Ecto neural progenitor cell (in vitro differentiated cells): ENCODE measurements at regions not wholly inside any gene's neighbourhood (a gene's known extent, or its start where the extent isn't known, plus 50 kb on each side); places are given as distances from the start of the nearest gene placed in this dataset.
A peak's percentile ranks its signal among the peaks of the same experiment; 100 is the strongest.

ENCODE experiments used
- DNase-seq: peaks from one replicate; pipeline ENCODE4 v3.0.0-alpha.2; 2018; ENCODE audit warnings: low spot score

DNA sequence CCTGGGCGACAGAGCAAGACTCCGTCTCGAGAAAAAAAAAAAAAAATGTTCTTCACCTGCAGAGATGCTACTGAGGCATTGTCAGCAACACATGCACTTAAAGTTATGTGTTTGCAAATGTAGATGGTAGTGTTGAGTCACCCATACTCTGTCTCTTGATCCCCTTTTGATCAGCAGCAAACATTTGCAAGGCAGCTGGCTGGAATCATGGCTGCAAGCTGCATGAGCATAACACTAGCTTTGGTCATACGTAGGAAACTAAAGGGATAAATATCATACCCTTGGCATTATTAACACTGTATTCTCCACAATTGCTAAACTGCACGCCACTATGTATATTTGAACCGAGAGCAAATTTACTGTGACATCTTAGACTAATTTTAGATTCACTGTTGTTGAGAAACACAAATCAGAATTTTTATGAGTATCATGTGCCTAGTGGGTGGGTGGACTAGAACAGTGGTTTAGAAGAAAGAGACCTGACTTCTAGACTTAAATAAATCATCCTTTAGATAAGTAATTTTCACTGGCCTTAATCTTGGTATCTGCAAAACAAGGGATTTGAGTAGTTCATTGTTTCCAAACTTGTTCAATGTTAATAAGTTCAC is 229.3 kb upstream of the MEOX2 start:
- DNase-seq: no peak

DNA sequence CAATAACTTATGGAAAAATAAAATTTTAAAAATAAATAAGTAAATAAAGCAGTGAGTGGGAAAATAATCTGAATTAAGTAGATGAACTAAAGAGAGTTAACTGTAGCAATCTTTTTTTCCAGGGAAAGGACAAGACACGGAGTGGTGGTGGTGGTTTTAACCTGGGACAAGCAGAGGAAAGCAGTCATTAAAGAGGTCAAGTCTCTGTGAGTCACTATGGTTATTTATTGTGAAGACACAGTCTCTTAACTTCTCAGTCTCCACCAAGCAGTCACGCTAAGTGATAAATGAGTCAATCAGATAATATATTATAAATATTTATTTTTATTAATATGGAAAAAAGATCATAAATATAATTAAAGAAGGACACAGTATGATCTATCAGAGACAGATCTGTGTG is 228.1 kb upstream of the MEOX2 start:
- no peak for DNase-seq

DNA sequence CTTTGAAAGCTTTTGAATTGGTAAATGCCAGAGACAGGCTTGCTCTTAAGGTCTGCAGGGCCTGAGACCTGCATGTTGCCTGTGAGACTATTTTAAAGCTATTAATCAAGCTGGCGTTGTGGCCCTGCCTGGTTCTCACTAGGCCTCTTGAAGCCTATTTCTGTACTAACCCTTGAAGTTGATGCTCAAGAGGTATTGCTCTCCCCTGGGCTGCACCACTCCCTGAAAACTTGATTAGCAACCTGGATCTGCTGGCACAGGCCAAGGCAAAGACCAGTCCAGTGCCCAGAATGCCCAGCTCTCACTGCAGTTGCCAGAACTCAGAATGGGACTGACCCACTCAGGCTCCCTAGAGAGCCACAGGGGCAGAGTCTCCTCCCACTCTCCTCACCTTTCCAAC is 220.0 kb upstream of the MEOX2 start:
- no peak for DNase-seq

DNA sequence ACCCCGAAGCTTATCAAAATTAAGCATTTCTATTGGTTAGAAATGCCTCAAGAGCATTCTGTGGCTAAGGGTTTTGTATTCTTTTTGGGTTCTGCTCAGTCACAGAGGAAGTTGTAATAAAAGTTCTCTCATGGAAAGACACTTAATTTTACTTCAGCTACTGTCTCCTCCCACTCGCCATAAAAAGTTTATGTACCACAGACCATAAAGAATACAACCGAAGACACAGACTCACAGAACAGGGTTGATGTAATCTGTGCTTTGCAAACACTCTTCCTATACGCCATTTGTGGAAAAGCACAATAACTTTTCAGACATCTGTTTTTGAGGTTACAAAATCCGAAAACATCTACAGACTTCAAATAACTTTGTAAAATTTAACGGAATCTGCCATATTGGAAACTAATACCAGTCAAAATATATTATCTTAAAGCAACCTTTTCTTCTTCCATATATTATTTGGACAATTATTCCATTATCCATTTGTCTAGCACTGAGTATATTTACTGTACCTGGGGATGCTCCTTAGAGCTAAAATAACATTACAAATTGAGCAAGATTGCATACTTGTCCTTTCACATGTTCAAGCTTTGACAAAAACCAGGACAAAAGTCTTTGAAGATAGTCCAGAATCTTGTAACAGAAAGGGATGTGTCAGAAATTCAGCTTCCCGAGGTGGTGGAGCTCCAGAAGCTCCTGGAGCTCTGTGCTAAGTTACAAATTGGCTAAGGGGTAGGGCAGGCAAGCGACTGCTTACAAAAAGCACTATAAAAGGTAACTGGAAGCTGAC is 219.0 kb upstream of the MEOX2 start:
- no peak for DNase-seq

DNA sequence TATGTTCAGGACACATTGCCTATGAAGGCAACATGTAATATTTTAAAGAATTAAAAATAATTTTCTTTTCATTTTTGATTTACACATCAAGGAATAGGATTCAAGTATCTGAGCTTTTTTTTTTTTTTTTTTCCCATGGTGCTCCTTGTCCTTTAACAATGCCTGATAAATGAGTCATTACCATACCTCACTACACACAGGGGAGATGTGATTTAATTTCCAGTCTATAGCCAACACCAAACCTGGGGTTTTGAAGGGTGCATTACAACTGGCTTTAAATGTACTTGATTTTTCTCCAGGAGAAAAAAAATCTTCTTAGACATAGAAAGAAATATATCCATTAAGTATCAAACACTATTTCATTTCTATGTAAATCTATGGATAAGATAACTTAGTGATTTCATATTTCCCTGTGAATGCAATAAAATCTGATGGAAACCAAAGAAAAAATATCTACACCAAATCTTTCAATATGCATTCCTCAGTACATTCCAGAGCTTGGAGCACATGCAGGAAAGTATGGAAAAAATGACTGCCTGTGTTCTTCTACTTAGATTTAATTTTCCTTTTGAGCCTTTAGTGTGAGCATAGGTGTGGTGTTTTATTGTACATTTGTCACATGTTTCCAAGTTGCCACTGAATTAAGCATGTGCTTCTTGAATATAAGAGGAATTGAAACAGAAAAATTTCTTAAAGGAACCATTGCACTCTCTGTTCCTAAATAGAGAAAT is 204.8 kb upstream of the MEOX2 start:
- no peak for DNase-seq

DNA sequence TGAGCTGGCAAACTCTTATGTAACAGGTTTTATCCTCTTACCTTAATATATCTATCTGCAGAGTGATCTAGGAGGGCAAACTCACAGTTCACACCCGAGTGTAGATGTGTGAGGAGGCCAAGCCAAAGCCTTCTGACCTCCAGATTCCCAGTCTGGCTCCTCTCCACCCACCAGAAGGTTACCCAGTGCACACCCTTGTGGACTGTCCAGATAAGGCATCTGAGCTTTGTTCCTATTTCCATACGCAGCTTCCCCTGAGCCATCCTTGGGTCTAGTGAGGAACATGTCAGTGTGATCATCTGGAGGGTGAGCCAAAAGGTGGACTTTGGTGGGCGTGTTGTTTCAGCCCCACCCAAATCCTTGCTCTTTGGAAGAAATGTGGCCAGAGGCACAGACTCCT is 203.0 kb upstream of the MEOX2 start:
- DNase-seq: peak; percentile 47

DNA sequence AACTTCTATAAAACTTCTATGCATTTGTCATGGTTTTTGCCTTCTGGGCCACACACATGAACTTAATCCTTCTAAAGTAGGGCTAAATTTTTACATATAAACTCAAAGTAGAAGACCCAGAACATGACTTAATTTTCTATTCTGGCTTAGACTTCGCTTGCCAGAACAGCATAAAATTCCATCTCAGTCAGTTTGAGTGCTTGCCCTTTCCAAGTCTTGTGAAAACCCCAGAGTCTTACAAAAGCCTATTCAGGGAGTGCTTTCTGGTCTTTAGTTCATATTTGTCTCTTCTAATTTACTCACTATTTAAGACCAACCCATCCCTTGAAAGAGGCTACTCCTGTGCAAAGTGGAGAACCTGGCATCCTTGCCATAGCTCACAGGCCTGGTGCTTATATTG is 201.6 kb upstream of the MEOX2 start:
- DNase-seq: no peak

DNA sequence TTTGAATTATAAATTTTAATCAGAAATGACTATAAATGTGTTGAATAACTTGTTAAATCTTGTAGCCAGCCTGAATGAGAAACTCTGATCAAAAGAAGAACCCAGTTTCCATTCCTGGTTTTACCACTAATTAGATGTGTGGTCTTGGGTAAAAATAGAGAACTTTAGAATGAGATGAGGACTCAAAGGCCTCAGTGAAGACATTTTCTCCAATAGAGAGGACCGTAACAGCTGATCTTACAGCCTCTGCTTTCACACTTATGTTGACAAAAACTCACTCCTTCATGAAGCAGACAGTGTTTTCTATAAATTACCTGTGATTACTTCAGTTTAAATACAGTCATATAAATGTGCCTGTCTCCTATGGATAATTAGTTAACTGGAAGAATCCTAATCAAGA is 200.1 kb upstream of the MEOX2 start:
- DNase-seq: no peak

DNA sequence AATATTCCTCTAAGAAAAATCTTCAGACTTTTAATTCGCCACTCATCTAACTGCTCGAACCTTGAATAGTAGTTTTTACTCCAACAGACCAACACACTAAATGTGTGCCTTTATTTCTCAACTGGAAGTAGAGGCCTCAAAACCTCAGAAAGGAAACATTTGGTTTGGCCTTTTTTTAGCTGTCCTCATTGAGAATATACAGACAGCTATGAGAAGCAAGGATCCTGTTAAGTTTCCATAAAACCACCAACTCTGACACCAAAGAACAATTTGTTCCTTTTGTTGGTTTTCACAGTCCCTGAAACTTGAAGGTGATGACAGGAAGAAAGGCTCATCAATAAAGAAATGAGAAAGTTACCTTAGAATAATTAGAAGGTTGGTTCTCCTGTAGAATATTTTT is 199.2 kb upstream of the MEOX2 start:
- DNase-seq: no peak

DNA sequence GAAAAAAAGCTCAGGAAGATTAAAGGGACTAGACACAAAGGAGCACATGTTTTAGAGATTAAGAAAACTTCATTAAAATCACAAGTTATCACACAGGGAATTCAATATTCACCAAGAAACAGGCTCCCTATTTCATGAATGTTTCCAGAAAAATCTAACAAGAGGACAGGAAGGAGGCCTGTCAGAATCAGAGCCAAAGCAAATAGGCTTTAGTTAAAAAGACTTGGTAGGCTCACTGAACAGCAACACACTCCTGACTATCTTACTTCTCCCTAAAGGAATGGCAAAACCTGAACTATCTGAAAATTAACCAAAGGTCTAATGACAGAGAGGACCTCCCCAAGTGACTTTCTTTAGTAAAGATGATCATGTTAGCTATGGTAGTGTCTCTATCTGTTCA is 188.3 kb upstream of the MEOX2 start:
- DNase-seq: no peak

DNA sequence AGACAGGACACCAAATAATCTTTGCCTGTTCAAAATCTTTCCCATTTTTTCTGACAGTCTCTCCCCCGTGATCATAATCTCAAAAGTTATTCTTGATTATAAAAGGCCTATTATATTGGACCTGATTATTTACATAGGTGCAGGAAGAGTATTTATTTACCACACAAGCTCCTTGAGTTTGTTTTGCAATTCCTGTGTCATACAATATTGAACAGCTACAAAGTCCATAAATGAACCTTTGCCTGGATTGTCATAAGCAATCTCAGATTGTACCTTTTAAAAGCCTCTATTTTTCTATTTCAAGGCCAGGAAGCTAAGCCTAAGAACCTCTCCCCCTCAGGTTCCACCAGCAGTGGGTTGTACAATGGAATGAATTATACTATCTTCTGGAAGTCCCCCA is 183.9 kb upstream of the MEOX2 start:
- DNase-seq: no peak

DNA sequence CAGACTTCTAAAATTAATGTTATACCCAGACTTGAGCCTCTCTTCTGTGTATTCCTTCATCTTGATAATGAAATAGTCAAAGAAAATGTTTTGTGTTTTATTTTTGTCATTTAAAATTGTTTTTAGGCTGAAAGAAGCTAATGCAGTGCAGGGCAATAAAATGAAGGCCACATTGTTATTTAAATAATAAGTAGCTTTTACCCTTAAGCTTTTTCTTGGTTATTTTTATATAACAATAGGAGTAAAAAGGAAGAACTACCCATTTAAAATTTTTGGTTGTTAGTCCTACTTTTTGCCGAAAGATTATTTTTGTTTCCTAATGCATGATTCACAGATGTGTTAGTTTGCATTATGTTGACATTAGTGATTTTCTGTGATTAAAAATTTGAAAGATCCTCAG is 181.0 kb upstream of the MEOX2 start:
- no peak for DNase-seq

DNA sequence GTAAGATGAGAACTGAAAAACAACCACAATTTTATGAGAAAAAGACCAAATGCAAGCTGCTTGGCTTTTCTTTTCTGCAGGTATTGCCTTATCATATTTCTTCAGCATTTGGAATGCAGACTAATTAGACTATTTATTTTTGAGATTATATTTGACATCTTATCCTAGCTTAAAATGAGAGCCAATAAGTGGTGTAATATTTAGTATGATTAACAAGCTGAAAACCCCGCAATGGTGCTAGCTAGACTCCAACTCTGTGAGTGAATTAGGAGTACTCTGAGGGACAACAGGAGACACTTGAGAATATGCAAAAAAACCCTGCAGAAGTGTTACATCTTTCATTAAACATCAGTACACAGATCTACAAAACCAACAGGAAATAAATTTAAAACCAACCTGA is 180.3 kb upstream of the MEOX2 start:
- no peak for DNase-seq

DNA sequence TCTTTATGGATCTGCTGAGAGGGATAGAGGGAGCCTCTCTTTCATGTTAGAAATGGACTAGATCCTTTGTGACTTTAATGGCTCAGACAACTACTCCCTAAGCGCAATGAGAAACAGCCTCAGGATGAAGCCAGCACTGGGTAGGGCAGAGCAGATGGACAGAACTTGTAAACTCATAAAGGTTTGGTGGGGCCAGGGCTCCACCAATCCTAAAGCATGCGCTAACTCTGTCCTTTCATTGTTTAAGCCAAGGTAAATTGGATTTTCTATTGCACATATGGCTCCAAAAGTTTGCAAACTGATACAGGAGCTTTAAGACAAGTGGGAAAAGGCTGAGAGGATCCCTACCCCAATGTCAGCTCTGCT is 178.1 kb upstream of the MEOX2 start:
- no peak for DNase-seq

DNA sequence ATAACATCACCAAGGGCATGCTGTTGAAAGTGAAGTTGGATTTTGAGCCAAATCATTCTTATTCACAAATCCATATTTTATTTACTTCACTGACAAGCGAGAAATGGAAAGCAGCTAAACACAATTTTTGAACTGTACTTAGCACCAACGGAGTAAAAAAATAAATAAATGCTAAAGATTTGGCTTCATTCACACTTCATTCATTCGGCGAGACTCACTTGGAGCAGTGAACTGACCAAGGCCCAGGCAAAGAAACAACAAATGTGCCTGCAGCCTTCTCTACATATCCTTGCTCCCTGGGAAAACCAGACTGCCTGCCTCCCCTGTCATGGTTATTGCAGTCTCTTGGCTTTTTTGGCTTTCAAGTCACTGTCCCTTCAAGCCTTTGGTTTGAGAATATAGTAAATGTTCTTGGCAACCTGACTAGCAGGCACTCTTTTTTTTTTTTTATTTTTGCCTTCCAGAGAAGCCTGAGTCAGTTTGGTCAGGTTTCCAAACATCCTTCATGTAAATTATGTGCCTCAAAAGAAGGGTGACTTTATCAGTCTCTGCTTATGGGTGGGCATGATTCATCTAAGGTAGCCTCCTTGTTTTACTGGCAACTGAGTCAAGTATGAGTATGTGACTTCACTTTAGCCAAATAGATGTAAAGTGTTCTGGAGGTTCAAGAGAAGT is 177.6 kb upstream of the MEOX2 start:
- DNase-seq: no peak

DNA sequence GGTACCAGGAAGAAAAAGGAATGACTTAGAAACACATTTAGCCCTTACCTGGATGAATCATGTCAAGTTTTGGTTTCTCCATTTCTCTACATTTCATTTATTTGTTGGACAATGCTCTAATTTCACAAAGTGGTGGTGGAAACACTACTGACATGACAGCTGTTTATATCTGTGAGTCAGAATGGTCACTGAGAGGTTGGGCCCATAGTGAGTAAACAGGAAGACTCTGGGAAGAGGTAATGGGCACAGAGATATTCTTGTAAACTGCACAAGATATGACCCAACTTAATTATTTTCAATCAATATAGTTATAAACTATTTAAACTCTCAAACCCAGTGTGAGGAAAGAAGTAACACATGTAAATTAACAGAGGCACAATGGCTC is 176.3 kb upstream of the MEOX2 start:
- no peak for DNase-seq

DNA sequence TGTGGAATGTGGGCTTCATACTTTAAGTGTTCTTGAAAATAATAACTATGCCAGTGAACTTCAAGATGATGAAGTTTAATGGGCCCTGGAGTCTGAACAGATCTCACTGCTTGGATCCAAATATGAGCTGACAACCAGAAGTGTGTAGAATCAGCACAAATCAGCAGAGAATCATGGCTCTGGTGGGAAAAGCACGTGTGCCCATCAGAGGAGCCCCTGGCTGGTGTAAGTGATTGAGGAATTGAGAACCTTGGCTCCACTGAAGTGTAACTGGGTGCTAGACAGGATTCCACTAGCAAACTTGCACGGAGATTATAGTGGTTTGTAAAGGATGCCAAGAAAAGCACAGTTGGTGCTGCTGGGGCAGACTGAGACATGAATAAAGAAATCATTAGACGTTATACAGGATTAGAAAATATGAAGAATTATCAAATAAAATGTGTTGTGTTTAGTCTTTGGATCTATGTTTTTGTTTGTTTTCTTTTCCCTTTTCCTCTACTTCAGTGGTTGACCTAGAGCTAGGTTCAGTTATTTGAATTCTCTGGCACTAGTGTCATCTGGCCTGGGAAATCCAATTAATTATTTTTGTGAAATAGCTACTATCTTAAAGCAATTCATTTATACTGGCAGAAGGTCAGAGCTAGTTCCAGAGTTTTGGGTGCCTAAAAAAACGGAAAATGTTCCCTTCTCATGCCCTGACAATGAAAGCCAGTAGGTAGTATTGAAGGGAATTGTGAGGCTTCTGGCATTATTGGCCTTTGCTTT is 175.7 kb upstream of the MEOX2 start:
- no peak for DNase-seq

DNA sequence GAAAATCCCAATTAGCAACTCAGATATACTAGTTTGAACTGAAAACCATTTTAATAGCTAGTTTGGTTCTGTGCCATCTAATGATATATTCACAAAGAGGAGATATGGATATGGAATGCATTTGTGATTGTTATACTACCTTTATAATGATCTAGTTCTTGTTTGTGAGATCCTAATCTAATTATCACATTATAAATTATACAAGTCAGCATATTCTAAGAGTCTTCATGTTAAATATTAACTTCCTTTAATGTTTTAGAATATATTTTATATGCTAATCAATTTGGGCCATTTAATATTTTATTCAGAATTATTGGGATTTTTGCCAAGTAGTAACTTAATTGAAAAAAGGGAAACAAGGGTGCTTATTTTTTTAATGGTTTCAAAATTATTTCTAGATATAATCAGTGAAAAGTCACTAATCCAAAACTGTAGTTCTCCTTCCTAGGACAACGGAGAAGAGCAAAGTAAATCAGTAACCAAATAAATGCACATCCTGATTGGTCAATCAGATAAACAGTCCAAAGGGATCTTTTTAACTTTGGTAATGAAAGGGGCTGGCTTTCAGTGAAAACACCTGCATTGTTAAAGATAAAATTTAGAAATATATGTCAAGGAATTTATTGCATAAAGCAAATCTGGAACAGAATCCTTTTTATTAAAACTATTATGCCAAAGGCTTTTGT is 173.9 kb upstream of the MEOX2 start:
- no peak for DNase-seq

DNA sequence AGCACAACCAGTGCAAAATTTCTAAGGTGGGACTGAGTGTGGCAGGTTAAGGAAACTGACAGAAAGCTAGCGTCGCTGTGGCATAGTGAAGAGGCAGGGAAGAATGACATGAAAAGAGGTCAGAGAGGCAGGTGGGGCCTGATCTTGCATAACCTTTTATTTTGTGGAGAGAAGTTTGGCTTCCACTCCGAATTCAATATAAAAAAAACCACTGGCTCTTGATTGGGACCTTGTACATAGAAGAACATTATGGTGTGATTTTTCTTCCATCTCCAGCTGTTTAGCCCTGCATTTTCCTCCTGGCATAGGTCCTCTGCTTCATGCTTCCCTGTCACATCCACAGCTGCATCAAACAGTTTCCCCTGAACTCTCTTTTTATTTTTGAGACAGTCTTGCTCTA is 170.5 kb upstream of the MEOX2 start:
- no peak for DNase-seq

DNA sequence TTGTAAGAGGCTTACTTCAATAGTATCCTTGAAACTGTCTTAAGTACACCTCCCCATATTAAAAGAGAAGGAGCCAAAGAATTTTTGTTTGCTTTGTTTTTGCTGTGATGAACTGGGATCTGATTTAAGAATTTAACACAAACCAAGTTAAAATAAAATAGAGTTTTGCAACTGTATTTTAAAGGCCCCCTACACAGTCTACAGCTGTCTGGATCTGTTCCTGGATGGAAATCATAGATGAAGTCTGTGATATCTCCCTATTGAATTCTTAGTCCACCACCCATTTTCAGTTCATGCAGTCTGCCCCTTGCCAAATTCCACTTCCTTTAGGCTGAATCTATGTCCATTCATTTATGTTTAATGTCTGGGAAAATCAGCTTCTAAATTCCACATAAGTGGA is 169.8 kb upstream of the MEOX2 start:
- no peak for DNase-seq

DNA sequence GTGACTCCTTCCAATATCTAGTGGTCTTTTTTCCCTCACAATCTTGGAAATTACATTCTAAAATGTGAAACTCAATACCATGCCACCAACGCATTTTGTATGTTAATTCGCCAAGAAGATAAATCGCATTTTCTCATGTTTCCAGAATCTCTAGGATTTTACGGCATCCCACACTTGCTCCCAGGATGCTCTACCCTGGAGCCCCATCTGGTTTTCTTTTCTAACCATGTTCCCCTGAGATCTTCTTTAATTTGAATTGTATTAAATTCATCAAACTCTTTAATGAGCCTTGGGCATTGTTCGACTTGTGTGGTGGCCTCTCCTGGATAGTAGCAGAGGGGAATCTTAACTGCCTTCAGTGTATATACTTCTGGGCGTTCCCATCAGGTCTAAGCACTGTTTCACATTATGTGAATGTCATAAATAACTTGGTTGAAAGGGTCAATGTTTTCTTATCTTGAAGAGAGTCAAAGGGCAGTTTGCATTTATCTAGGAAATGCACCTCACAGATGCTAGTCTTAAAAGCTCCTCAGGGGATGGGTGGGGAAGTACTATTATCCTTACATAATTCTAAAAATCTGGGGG is 169.1 kb upstream of the MEOX2 start:
- DNase-seq: no peak
